Activated CD8-positive, alpha-beta T cell treated with anti-CD3 and anti-CD28 coated beads for 36 hours (primary cell): ENCODE measurements at regions not wholly inside any gene's neighbourhood (a gene's known extent, or its start where the extent isn't known, plus 50 kb on each side); places are given as distances from the start of the nearest gene placed in this dataset.

Source experiments
- ATAC-seq: fragments of 200-7000 bp; cut with Tn5 transposase; one replicate; pipeline ENCODE4 v1.10.0; 2021; ENCODE audit warnings: mild to moderate bottlenecking, moderate library complexity
- CTCF ChIA-PET: fragments of 350-600 bp; sonication (Branson Sonifier 250); formaldehyde crosslinking; loops from one replicate; lab custom pipeline; 2021; ENCODE audit warnings: antibody characterized with exemption; lab: Charles Lee
- POLR2A ChIA-PET: fragments of 350-600 bp; sonication (Branson Sonifier 250); formaldehyde crosslinking; loops from one replicate; lab custom pipeline; 2021; ENCODE audit warnings: antibody characterized with exemption; lab: Charles Lee
- DNase-seq: peaks from one replicate; pipeline ENCODE4 v3.0.0-alpha.2; 2020
- H3K27ac Mint-ChIP-seq: one replicate; pipeline ENCODE4 v1.8.0; 2021; ENCODE audit warnings: mild to moderate bottlenecking, mixed read lengths
- H3K27me3 Mint-ChIP-seq: one replicate; pipeline ENCODE4 v1.8.0; 2021; ENCODE audit warnings: mixed read lengths
- H3K36me3 Mint-ChIP-seq: one replicate; pipeline ENCODE4 v1.8.0; 2021; ENCODE audit warnings: low read depth, mixed read lengths
- H3K4me1 Mint-ChIP-seq: one replicate; pipeline ENCODE4 v1.8.0; 2021; ENCODE audit warnings: low read depth, mixed read lengths
- H3K4me3 Mint-ChIP-seq: one replicate; pipeline ENCODE4 v1.8.0; 2021; ENCODE audit warnings: mild to moderate bottlenecking, moderate library complexity, mixed read lengths
- H3K9me3 Mint-ChIP-seq: one replicate; pipeline ENCODE4 v1.8.0; 2021; ENCODE audit warnings: mixed read lengths
- intact Hi-C: fragments of 100-400 bp; cut with micrococcal nuclease; formaldehyde crosslinking; loops from one replicate; pipeline ENCODE4 v1.10.0; 2022
- TF ChIP-seq, protein P1 (sequence below): fragments of 200-600 bp; IDR thresholded peaks from one replicate; pipeline ENCODE4 v1.8.0; 2022; ENCODE audit warnings: antibody characterized with exemption, mild to moderate bottlenecking

GRCh38 chr1:104830534-104830933 lies 1080.8 kb downstream of the AMY1C start:
- Mint-ChIP-seq H3K4me3 (no peak overlapping the region), H3K27me3 (no peaks in the 10 kb centered on the region), H3K36me3 (no peaks in the 10 kb centered on the region), H3K27ac (no peak overlapping the region), H3K4me1 (no peaks in the 10 kb centered on the region), H3K9me3 (peaks cover 15% of the 10 kb centered on the region)
- intact Hi-C loops: no loop called here
- ChIA-PET POLR2A (no interaction called here), CTCF (no interaction called here)
- ATAC-seq: no peak
- TF ChIP-seq, protein P1, sequence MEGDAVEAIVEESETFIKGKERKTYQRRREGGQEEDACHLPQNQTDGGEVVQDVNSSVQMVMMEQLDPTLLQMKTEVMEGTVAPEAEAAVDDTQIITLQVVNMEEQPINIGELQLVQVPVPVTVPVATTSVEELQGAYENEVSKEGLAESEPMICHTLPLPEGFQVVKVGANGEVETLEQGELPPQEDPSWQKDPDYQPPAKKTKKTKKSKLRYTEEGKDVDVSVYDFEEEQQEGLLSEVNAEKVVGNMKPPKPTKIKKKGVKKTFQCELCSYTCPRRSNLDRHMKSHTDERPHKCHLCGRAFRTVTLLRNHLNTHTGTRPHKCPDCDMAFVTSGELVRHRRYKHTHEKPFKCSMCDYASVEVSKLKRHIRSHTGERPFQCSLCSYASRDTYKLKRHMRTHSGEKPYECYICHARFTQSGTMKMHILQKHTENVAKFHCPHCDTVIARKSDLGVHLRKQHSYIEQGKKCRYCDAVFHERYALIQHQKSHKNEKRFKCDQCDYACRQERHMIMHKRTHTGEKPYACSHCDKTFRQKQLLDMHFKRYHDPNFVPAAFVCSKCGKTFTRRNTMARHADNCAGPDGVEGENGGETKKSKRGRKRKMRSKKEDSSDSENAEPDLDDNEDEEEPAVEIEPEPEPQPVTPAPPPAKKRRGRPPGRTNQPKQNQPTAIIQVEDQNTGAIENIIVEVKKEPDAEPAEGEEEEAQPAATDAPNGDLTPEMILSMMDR: no peak
- no peak for DNase-seq

GRCh38 chr1:104852151-104852550 lies 1102.5 kb downstream of the AMY1C start:
- CTCF ChIA-PET: no interaction called here
- H3K27me3 Mint-ChIP-seq: no peaks in the 10 kb centered on the region
- ATAC-seq (no peak), DNase-seq (no peak)
- H3K36me3 Mint-ChIP-seq: no peaks in the 10 kb centered on the region
- TF ChIP-seq, protein P1: no peak
- H3K4me1 Mint-ChIP-seq: no peaks in the 10 kb centered on the region
- intact Hi-C loops: no loop called here
- H3K27ac Mint-ChIP-seq: no peak overlapping the region
- H3K4me3 Mint-ChIP-seq: no peak overlapping the region
- no peaks in the 10 kb centered on the region for H3K9me3 Mint-ChIP-seq
- POLR2A ChIA-PET: no interaction called here

DNA sequence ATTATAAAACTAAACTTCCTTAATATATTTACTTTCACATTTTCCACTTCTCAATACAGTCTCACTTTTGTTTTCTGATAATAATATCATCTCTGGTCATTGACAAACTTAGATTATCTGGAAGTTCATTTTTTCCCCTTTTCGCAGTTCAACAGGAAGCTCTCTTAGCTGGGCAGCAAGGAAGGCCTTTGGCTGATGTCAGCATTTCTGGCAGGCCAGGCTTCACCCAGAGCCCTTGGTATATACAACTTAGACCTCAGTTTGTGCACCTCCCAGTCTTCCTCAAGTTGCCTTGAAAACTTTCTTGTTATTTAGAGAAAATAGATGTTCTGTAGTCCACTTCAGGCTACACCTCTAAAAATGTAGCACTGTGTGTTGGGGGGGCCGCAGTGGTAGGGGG lies 1103.6 kb downstream of the AMY1C start:
- CTCF ChIA-PET: no interaction called here
- TF ChIP-seq, protein P1: no peak
- POLR2A ChIA-PET: no interaction called here
- H3K9me3 Mint-ChIP-seq: peaks cover 4% of the 10 kb centered on the region
- H3K27me3 Mint-ChIP-seq: no peaks in the 10 kb centered on the region
- H3K27ac Mint-ChIP-seq: no peak overlapping the region
- ATAC-seq (no peak), DNase-seq (no peak)
- no peak overlapping the region for H3K4me3 Mint-ChIP-seq
- no peaks in the 10 kb centered on the region for H3K36me3 Mint-ChIP-seq
- H3K4me1 Mint-ChIP-seq: no peaks in the 10 kb centered on the region
- intact Hi-C loops: no loop called here

DNA sequence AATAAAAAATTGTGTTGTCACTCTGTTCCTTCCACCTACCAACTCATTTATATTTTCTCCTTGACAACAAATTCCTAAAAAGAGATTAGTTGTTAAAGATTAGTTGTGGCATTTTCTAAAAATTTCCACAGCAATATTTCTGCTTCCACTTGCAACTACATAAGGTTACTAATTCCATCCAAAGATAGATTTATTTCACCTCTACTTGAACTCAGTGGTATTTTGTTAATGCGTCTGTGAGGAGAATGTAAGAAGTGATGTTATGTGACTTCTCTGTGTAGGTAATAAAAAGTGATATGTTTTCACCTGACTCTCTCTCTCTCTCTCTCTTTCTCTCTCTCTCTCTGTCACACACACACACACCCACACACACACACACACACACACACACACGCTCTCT lies 1104.8 kb downstream of the AMY1C start:
- intact Hi-C loops: no loop called here
- DNase-seq (no peak), ATAC-seq (no peak)
- H3K27ac Mint-ChIP-seq: no peak overlapping the region
- no peaks in the 10 kb centered on the region for H3K27me3 Mint-ChIP-seq
- TF ChIP-seq, protein P1: no peak
- no peaks in the 10 kb centered on the region for H3K36me3 Mint-ChIP-seq
- peaks cover 8% of the 10 kb centered on the region for H3K9me3 Mint-ChIP-seq
- ChIA-PET POLR2A (no interaction called here), CTCF (no interaction called here)
- no peaks in the 10 kb centered on the region for H3K4me1 Mint-ChIP-seq
- H3K4me3 Mint-ChIP-seq: no peak overlapping the region

DNA sequence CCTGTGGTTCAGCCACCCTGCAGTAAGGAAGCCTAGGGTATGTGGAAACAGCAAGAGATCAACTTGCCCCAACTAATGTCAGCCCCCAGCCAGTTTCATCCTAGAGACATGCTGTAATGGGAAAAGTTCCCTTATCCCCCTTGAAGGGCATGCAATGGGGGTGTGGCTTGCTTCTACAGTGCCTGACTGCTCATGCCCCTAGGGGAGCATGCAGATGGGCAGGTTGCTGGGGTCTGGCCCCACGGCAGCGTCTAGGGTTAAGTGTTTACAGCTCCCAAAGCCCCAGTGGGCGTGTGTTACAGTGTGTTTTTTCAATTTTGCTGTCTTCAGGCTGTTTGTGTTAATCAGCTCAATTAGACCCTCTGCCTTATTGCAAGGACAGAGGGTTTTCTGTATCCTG lies 1105.9 kb downstream of the AMY1C start:
- TF ChIP-seq, protein P1: no peak
- Mint-ChIP-seq H3K4me3 (no peak overlapping the region), H3K9me3 (peaks cover 11% of the 10 kb centered on the region), H3K36me3 (no peaks in the 10 kb centered on the region), H3K4me1 (no peaks in the 10 kb centered on the region), H3K27me3 (no peaks in the 10 kb centered on the region), H3K27ac (no peak overlapping the region)
- ChIA-PET CTCF (no interaction called here), POLR2A (no interaction called here)
- DNase-seq (no peak), ATAC-seq (no peak)
- intact Hi-C loops: no loop called here
